ENCODE measurements at regions not wholly inside any gene's neighbourhood (a gene's known extent, or its start where the extent isn't known, plus 50 kb on each side); places are given as distances from the start of the nearest gene placed in this dataset.
"Not testable (repeated sequence)": the region's sequence is repeated elsewhere in the genome, so short reads cannot be mapped to it uniquely, and the experiment has no call there.

GRCh38 chr6:57708061-57708460, 390.6 kb downstream of the PRIM2 start:
- not testable (repeated sequence) for H3K27ac ChIP-seq (ENCODE audit: low read depth, low read length, severe bottlenecking); H3K4me1 ChIP-seq (ENCODE audit: control insufficient read depth, insufficient read depth, low read length, poor library complexity, severe bottlenecking); H3K4me3 ChIP-seq (ENCODE audit: extremely low read depth, insufficient read depth, low read length, poor library complexity, severe bottlenecking); H3K9me3 ChIP-seq (ENCODE audit: control insufficient read depth, low read length); H3K36me3 ChIP-seq (ENCODE audit: control insufficient read depth, insufficient read depth, low read length)

- H3K4me1 ChIP-seq (ENCODE audit: control insufficient read depth, insufficient read depth, low read length, poor library complexity, severe bottlenecking); H3K27ac ChIP-seq (ENCODE audit: low read depth, low read length, severe bottlenecking); H3K4me3 ChIP-seq (ENCODE audit: extremely low read depth, insufficient read depth, low read length, poor library complexity, severe bottlenecking); H3K9me3 ChIP-seq (ENCODE audit: control insufficient read depth, low read length); H3K36me3 ChIP-seq (ENCODE audit: control insufficient read depth, insufficient read depth, low read length): not testable (repeated sequence)
- WGBS, 2 experiments (ENCODE audit: insufficient coverage in 2 of 2), result 67% methylated on average over 1 of the region's 2 CpGs; no CpG with 5 or more reads in 1 of the 2 experiments
Measured at GRCh38 chr6:57722546-57722945, 405.1 kb downstream of the PRIM2 start.

- H3K4me3 ChIP-seq (ENCODE audit: extremely low read depth, insufficient read depth, low read length, poor library complexity, severe bottlenecking); H3K4me1 ChIP-seq (ENCODE audit: control insufficient read depth, insufficient read depth, low read length, poor library complexity, severe bottlenecking); H3K9me3 ChIP-seq (ENCODE audit: control insufficient read depth, low read length); H3K27ac ChIP-seq (ENCODE audit: low read depth, low read length, severe bottlenecking); H3K36me3 ChIP-seq (ENCODE audit: control insufficient read depth, insufficient read depth, low read length): not testable (repeated sequence)
- 87% methylated on average over 3 of the region's 10 CpGs; no CpG with 5 or more reads in 1 of the 2 experiments for WGBS, 2 experiments (ENCODE audit: insufficient coverage in 2 of 2)
Measured at GRCh38 chr6:57723815-57724401, 406.5 kb downstream of the PRIM2 start.

GRCh38 chr6:57729407-57729806, 412.0 kb downstream of the PRIM2 start:
- H3K36me3 ChIP-seq (ENCODE audit: control insufficient read depth, insufficient read depth, low read length); H3K27ac ChIP-seq (ENCODE audit: low read depth, low read length, severe bottlenecking); H3K4me1 ChIP-seq (ENCODE audit: control insufficient read depth, insufficient read depth, low read length, poor library complexity, severe bottlenecking); H3K9me3 ChIP-seq (ENCODE audit: control insufficient read depth, low read length); H3K4me3 ChIP-seq (ENCODE audit: extremely low read depth, insufficient read depth, low read length, poor library complexity, severe bottlenecking): not testable (repeated sequence)
- WGBS, 2 experiments (ENCODE audit: insufficient coverage in 2 of 2), result no CpG with 5 or more reads among the region's 2 CpGs

GRCh38 chr6:57730726-57731125, 413.3 kb downstream of the PRIM2 start:
- not testable (repeated sequence) for H3K27ac ChIP-seq (ENCODE audit: low read depth, low read length, severe bottlenecking); H3K36me3 ChIP-seq (ENCODE audit: control insufficient read depth, insufficient read depth, low read length); H3K4me3 ChIP-seq (ENCODE audit: extremely low read depth, insufficient read depth, low read length, poor library complexity, severe bottlenecking); H3K9me3 ChIP-seq (ENCODE audit: control insufficient read depth, low read length); H3K4me1 ChIP-seq (ENCODE audit: control insufficient read depth, insufficient read depth, low read length, poor library complexity, severe bottlenecking)
- WGBS, 2 experiments (ENCODE audit: insufficient coverage in 2 of 2), result 81 to 90% methylated on average over 4 of the region's 4 CpGs

- not testable (repeated sequence) for H3K27ac ChIP-seq (ENCODE audit: low read depth, low read length, severe bottlenecking); H3K4me1 ChIP-seq (ENCODE audit: control insufficient read depth, insufficient read depth, low read length, poor library complexity, severe bottlenecking); H3K4me3 ChIP-seq (ENCODE audit: extremely low read depth, insufficient read depth, low read length, poor library complexity, severe bottlenecking); H3K9me3 ChIP-seq (ENCODE audit: control insufficient read depth, low read length); H3K36me3 ChIP-seq (ENCODE audit: control insufficient read depth, insufficient read depth, low read length)
- WGBS, 2 experiments (ENCODE audit: insufficient coverage in 2 of 2), result 76 to 88% methylated on average over 1 to 2 of the region's 5 CpGs
Measured at GRCh38 chr6:57747716-57748115, 430.3 kb downstream of the PRIM2 start.

GRCh38 chr6:57759850-57760249, 442.4 kb downstream of the PRIM2 start:
- H3K27ac ChIP-seq (ENCODE audit: low read depth, low read length, severe bottlenecking); H3K4me3 ChIP-seq (ENCODE audit: extremely low read depth, insufficient read depth, low read length, poor library complexity, severe bottlenecking); H3K36me3 ChIP-seq (ENCODE audit: control insufficient read depth, insufficient read depth, low read length); H3K9me3 ChIP-seq (ENCODE audit: control insufficient read depth, low read length); H3K4me1 ChIP-seq (ENCODE audit: control insufficient read depth, insufficient read depth, low read length, poor library complexity, severe bottlenecking): not testable (repeated sequence)
- 100% methylated on average over 1 of the region's 1 CpG; no CpG with 5 or more reads in 1 of the 2 experiments for WGBS, 2 experiments (ENCODE audit: insufficient coverage in 2 of 2)

- H3K36me3 ChIP-seq (ENCODE audit: control insufficient read depth, insufficient read depth, low read length); H3K27ac ChIP-seq (ENCODE audit: low read depth, low read length, severe bottlenecking); H3K4me1 ChIP-seq (ENCODE audit: control insufficient read depth, insufficient read depth, low read length, poor library complexity, severe bottlenecking); H3K9me3 ChIP-seq (ENCODE audit: control insufficient read depth, low read length); H3K4me3 ChIP-seq (ENCODE audit: extremely low read depth, insufficient read depth, low read length, poor library complexity, severe bottlenecking): not testable (repeated sequence)
- WGBS, 2 experiments (ENCODE audit: insufficient coverage in 2 of 2), result 0 to 23% methylated on average over 5 of the region's 25 CpGs
Measured at GRCh38 chr6:57792720-57793397, 475.4 kb downstream of the PRIM2 start.

- not testable (repeated sequence) for H3K27ac ChIP-seq (ENCODE audit: low read depth, low read length, severe bottlenecking); H3K36me3 ChIP-seq (ENCODE audit: control insufficient read depth, insufficient read depth, low read length)
- 14 to 36% methylated on average over 4 to 7 of the region's 9 CpGs for WGBS, 2 experiments (ENCODE audit: insufficient coverage in 2 of 2)
Measured at GRCh38 chr6:57793398-57793762, 475.9 kb downstream of the PRIM2 start.

GRCh38 chr6:57799703-57800479, 482.5 kb downstream of the PRIM2 start:
- not testable (repeated sequence) for H3K9me3 ChIP-seq (ENCODE audit: control insufficient read depth, low read length); H3K36me3 ChIP-seq (ENCODE audit: control insufficient read depth, insufficient read depth, low read length); H3K27ac ChIP-seq (ENCODE audit: low read depth, low read length, severe bottlenecking); H3K4me1 ChIP-seq (ENCODE audit: control insufficient read depth, insufficient read depth, low read length, poor library complexity, severe bottlenecking)
- peak overlapping the region; percentile 14 for H3K4me3 ChIP-seq (ENCODE audit: extremely low read depth, insufficient read depth, low read length, poor library complexity, severe bottlenecking)
- WGBS, 2 experiments (ENCODE audit: insufficient coverage in 2 of 2), result 14 to 22% methylated on average over 16 to 25 of the region's 38 CpGs

More at GRCh38 chr6:57793398-57793762, 475.9 kb downstream of the PRIM2 start:
- H3K4me1 ChIP-seq (ENCODE audit: control insufficient read depth, insufficient read depth, low read length, poor library complexity, severe bottlenecking); H3K4me3 ChIP-seq (ENCODE audit: extremely low read depth, insufficient read depth, low read length, poor library complexity, severe bottlenecking); H3K9me3 ChIP-seq (ENCODE audit: control insufficient read depth, low read length): not testable (repeated sequence)

- not testable (repeated sequence) for H3K36me3 ChIP-seq (ENCODE audit: control insufficient read depth, insufficient read depth, low read length); H3K4me3 ChIP-seq (ENCODE audit: extremely low read depth, insufficient read depth, low read length, poor library complexity, severe bottlenecking); H3K9me3 ChIP-seq (ENCODE audit: control insufficient read depth, low read length); H3K4me1 ChIP-seq (ENCODE audit: control insufficient read depth, insufficient read depth, low read length, poor library complexity, severe bottlenecking); H3K27ac ChIP-seq (ENCODE audit: low read depth, low read length, severe bottlenecking)
- 25 to 27% methylated on average over 10 to 12 of the region's 21 CpGs for WGBS, 2 experiments (ENCODE audit: insufficient coverage in 2 of 2)
Measured at GRCh38 chr6:57808581-57808980, 491.2 kb downstream of the PRIM2 start.

Measured in mesodermal cell (in vitro differentiated cells).